HCT116 (cell line): ENCODE measurements at regions not wholly inside any gene's neighbourhood (a gene's known extent, or its start where the extent isn't known, plus 50 kb on each side); places are given as distances from the start of the nearest gene placed in this dataset.

Source experiments
- ATAC-seq: fragments of 200-7000 bp; cut with Tn5 transposase; 2 replicates; pipeline ENCODE4 v1.9.1; 2020; ENCODE audit warnings: mild to moderate bottlenecking, moderate library complexity
- BruUV-seq: library from RNA; stranded (reverse); fragments of 400-500 nt; replicated peaks from 2 replicates; lab custom pipeline; 2021; lab: Mats Ljungman, UMichigan
- CTCF ChIA-PET: fragments of 300-600 bp; sonication (Branson Sonifier 250); formaldehyde crosslinking; loops from one replicate; lab custom pipeline; 2021; ENCODE audit warnings: antibody characterized with exemption; lab: Charles Lee
- POLR2A ChIA-PET: fragments of 300-600, 350-600 bp; sonication (Branson Sonifier 250); formaldehyde crosslinking; loops from one replicate; lab custom pipeline; 2021; ENCODE audit warnings: antibody characterized with exemption; lab: Charles Lee
- RAD21 ChIA-PET, 2 experiments: fragments of 300-600 bp; sonication (Branson Sonifier 250); formaldehyde crosslinking; loops; one replicate each; lab custom pipeline; 2023; ENCODE audit warnings: low total read pairs in 2 of 2; ENCODE audit not compliant: uncharacterized antibody in 2 of 2, unreplicated experiment in 2 of 2, low non-redundant PET in 1 of 2; lab: Charles Lee
- DNase-seq: peaks from one replicate; pipeline ENCODE4 v3.0.0-alpha.2; 2010; ENCODE audit warnings: low read depth, low spot score
- H2AFZ ChIP-seq: fragments of 200-600 bp; shearing (Covaris generic), sonication (generic); 2 replicates; pipeline ENCODE4 v1.6.1; 2017; ENCODE audit warnings: low read depth, mixed run types, mixed read lengths, antibody characterized with exemption, low read length; ENCODE audit not compliant: poor library complexity, severe bottlenecking
- H3K27ac ChIP-seq: 2 replicates; pipeline ENCODE4 v1.5.1; 2012; ENCODE audit warnings: low read depth, low read length
- H3K27me3 ChIP-seq: fragments of 200-600 bp; sonication (generic); 2 replicates; pipeline ENCODE4 v1.6.1; 2016; ENCODE audit warnings: mixed run types, low read length, mixed read lengths; ENCODE audit not compliant: insufficient read depth
- H3K36me3 ChIP-seq, 2 experiments: fragments of 200-500 bp in 1 of 2; fragments of 200-600 bp in 1 of 2; sonication (Bioruptor generic) in 1 of 2; sonication (generic) in 1 of 2; 2 replicates each; pipeline versions ENCODE4 v1.5.1 to v1.6.1; 2014 to 2016; ENCODE audit warnings: low read length in 2 of 2, inconsistent platforms in 1 of 2, mixed read lengths in 1 of 2, mixed run types in 1 of 2; ENCODE audit not compliant: insufficient read depth in 2 of 2, control insufficient read depth in 1 of 2
- H3K4me1 ChIP-seq, 2 experiments: fragments of 200-600 bp in 1 of 2; sonication (generic) in 1 of 2; 2 replicates each; pipeline versions ENCODE4 v1.5.1 to v1.6.1; 2012 to 2017; ENCODE audit warnings: low read length in 2 of 2, inconsistent platforms in 1 of 2, mild to moderate bottlenecking in 1 of 2, mixed read lengths in 1 of 2, mixed run types in 1 of 2, moderate library complexity in 1 of 2; ENCODE audit not compliant: insufficient read depth in 2 of 2, control insufficient read depth in 1 of 2
- H3K4me2 ChIP-seq: fragments of 200-600 bp; sonication (generic); 2 replicates; pipeline ENCODE4 v1.6.1; 2017; ENCODE audit warnings: mixed run types, low read length, mixed read lengths
- H3K4me3 ChIP-seq, 2 experiments: fragments of 200-600 bp in 1 of 2; sonication (generic) in 1 of 2; replicated peaks in 1 of 2; 2 replicates each; pipeline ENCODE4 v1.5.1; 2011 to 2016; ENCODE audit warnings: low read length in 2 of 2, control low read depth in 1 of 2, low read depth in 1 of 2, mild to moderate bottlenecking in 1 of 2, mixed read lengths in 1 of 2, mixed run types in 1 of 2
- H3K79me2 ChIP-seq: fragments of 200-600 bp; sonication (generic); 2 replicates; pipeline ENCODE4 v1.6.1; 2017; ENCODE audit warnings: mild to moderate bottlenecking, mixed run types, low read length, moderate library complexity, mixed read lengths; ENCODE audit not compliant: insufficient read depth
- H3K9ac ChIP-seq: fragments of 200-600 bp; sonication (generic); 2 replicates; pipeline ENCODE4 v1.6.1; 2016; ENCODE audit warnings: low read length, mixed read lengths
- H3K9me2 ChIP-seq: fragments of 200-600 bp; sonication (generic), shearing (Covaris generic); 2 replicates; pipeline ENCODE4 v1.6.1; 2017; ENCODE audit warnings: mixed run types, mild to moderate bottlenecking, moderate library complexity; ENCODE audit not compliant: insufficient read depth
- H3K9me3 ChIP-seq, 2 experiments: fragments of 200-500 bp in 1 of 2; fragments of 200-600 bp in 1 of 2; sonication (Bioruptor generic) in 1 of 2; sonication (generic) in 1 of 2; 2 replicates each; pipeline ENCODE4 v1.6.1; 2014 to 2017; ENCODE audit warnings: low read length in 2 of 2, mixed read lengths in 2 of 2, inconsistent platforms in 1 of 2, low read depth in 1 of 2, mild to moderate bottlenecking in 1 of 2, mixed run types in 1 of 2, moderate library complexity in 1 of 2; ENCODE audit not compliant: control insufficient read depth in 1 of 2, insufficient read depth in 1 of 2
- H4K20me1 ChIP-seq: fragments of 200-600 bp; sonication (generic), shearing (Covaris generic); 2 replicates; pipeline ENCODE4 v1.6.1; 2017; ENCODE audit warnings: mixed run types, mild to moderate bottlenecking, moderate library complexity; ENCODE audit not compliant: insufficient read depth
- CBX3 ChIP-seq: IDR thresholded peaks from 2 replicates; pipeline ENCODE4 v1.6.1; 2012; ENCODE audit warnings: low read depth
- CEBPB ChIP-seq: IDR thresholded peaks from 2 replicates; pipeline ENCODE4 v1.6.1; 2012; ENCODE audit warnings: low read depth
- EGR1 ChIP-seq: IDR thresholded peaks from 2 replicates; pipeline ENCODE4 v1.6.1; 2012; ENCODE audit warnings: low read depth
- ELF1 ChIP-seq: IDR thresholded peaks from 2 replicates; pipeline ENCODE4 v1.6.1; 2012; ENCODE audit warnings: low read depth, borderline replicate concordance
- FOSL1 ChIP-seq: IDR thresholded peaks from 2 replicates; pipeline ENCODE4 v1.6.1; 2012; ENCODE audit warnings: low read depth
- POLR2AphosphoS5 ChIP-seq: IDR thresholded peaks from 2 replicates; pipeline ENCODE4 v1.6.1; 2011; ENCODE audit warnings: mild to moderate bottlenecking, low read depth, low read length, moderate library complexity
- RAD21 ChIP-seq: IDR thresholded peaks from 2 replicates; pipeline ENCODE4 v1.6.1; 2012; ENCODE audit warnings: low read depth, mild to moderate bottlenecking
- SIN3A ChIP-seq: IDR thresholded peaks from 2 replicates; pipeline ENCODE4 v1.6.1; 2012; ENCODE audit warnings: low read depth
- SP1 ChIP-seq: IDR thresholded peaks from 2 replicates; pipeline ENCODE4 v1.6.1; 2012; ENCODE audit warnings: low read depth
- SRF ChIP-seq: IDR thresholded peaks from 2 replicates; pipeline ENCODE4 v1.6.1; 2012; ENCODE audit warnings: low read depth
- TCF7L2 ChIP-seq: IDR thresholded peaks from 2 replicates; pipeline ENCODE4 v1.7.0; 2011; ENCODE audit warnings: borderline replicate concordance, inconsistent platforms; ENCODE audit not compliant: insufficient read depth, insufficient read length; ENCODE audit errors: extremely low read depth
- YY1 ChIP-seq: IDR thresholded peaks from 2 replicates; pipeline ENCODE4 v1.6.1; 2011; ENCODE audit warnings: low read length, low read depth, moderate library complexity, mild to moderate bottlenecking; ENCODE audit not compliant: insufficient replicate concordance; ENCODE audit errors: extremely low read depth
- intact Hi-C: fragments of 100-400 bp; cut with micrococcal nuclease; formaldehyde crosslinking; loops from 2 replicates; pipeline ENCODE4 v1.10.0; 2022
- TF ChIP-seq, protein P1 (sequence below): IDR thresholded peaks from 2 replicates; pipeline ENCODE4 v1.6.1; 2012
- TF ChIP-seq, protein P2 (sequence below): IDR thresholded peaks from 2 replicates; pipeline ENCODE4 v1.6.1; 2011; ENCODE audit warnings: mild to moderate bottlenecking, low read length, moderate library complexity; ENCODE audit not compliant: insufficient replicate concordance; ENCODE audit errors: extremely low read depth
- TF ChIP-seq, protein P3 (sequence below): IDR thresholded peaks from 2 replicates; pipeline ENCODE4 v1.6.1; 2012; ENCODE audit warnings: low read depth
- TF ChIP-seq, protein P4 (sequence below): IDR thresholded peaks from 2 replicates; pipeline ENCODE4 v1.6.1; 2012

DNA sequence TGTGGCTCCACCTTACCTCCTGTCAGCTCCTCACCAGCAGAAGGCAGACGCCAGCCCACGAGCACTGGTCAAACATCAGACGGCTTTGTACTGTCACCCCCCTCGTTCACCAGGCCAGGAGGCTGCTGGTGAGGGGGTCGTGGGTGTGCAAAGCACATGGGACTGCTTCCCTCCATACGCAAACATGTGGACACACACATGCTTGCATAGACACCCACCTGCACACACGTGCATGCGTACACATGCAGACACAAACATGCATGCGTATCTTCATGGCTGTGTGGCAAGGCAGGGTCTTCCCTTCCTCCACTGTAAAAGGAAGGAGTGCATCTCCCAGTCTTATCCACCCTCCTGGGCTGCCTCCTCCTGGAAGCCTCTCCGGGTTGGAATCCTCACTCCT lies 178.5 kb downstream of the OLFM1 start:
- Histone ChIP-seq H3K27ac (no peak overlapping the region), H3K9me3 (no peaks in the 10 kb centered on the region), H3K27me3 (peaks cover 8% of the 10 kb centered on the region), H4K20me1 (no peaks in the 10 kb centered on the region), H3K4me1 (peaks cover 5 to 16% of the 10 kb centered on the region in 2 experiments; a peak in 3 of 4 replicates), H3K9me2 (no peaks in the 10 kb centered on the region), H3K36me3 (no peaks in the 10 kb centered on the region), H3K9ac (no peak overlapping the region), H3K79me2 (no peaks in the 10 kb centered on the region), H3K4me3 (no peak overlapping the region), H3K4me2 (no peak overlapping the region), H2AFZ (no peak overlapping the region)
- DNase-seq = no peak
- ChIA-PET RAD21 (no interaction called here), POLR2A (no interaction called here), CTCF (no interaction called here)
- no peak for ATAC-seq
- no TSS peak for BruUV-seq
- TF ChIP-seq, protein P1, sequence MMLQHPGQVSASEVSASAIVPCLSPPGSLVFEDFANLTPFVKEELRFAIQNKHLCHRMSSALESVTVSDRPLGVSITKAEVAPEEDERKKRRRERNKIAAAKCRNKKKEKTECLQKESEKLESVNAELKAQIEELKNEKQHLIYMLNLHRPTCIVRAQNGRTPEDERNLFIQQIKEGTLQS = no peak
- TF ChIP-seq ELF1 = no peak
- no peak for TF ChIP-seq POLR2AphosphoS5
- intact Hi-C loops = no loop called here

DNA sequence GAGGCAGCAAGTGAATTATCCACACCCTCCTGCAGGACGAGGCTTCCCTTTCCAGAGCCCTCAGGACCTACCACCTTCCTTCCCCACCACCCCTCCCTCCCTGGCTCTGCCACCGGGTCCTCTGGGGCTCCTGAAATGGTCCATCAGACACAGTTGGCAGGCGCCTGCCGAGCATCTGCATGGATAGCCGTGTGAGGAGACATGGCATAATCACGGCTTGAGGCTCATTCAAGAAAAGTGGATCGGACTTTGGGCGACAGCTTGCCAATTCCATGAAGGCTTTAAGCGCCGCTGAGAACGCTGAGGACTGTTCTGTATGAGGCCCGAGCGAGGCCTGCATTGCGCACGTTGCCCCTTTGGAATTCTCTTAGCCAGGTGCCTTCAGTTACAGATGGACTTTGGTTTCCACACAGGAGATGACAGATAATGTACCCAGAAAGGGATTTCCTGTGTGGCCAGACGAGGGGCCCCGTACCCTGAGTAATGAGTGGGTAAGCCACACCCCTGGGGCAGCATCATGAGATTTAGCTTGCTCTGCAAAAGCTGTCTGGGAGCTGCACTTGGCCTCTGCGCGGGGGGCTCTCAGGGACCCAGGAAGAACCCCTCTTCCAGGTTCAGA lies 179.8 kb downstream of the OLFM1 start:
- no peak overlapping the region for H3K9ac ChIP-seq
- H4K20me1 ChIP-seq = no peaks in the 10 kb centered on the region
- POLR2A ChIA-PET = no interaction called here
- RAD21 ChIA-PET = no interaction called here
- H3K4me2 ChIP-seq = no peak overlapping the region
- DNase-seq = no peak
- no peak overlapping the region for H3K27ac ChIP-seq
- peaks cover 5 to 11% of the 10 kb centered on the region in 2 experiments; a peak in 3 of 4 replicates for H3K4me1 ChIP-seq
- intact Hi-C loops = no loop called here
- H3K4me3 ChIP-seq = no peak overlapping the region
- no TSS peak for BruUV-seq
- no peaks in the 10 kb centered on the region for H3K79me2 ChIP-seq
- no peaks in the 10 kb centered on the region for H3K9me2 ChIP-seq
- peaks cover 13% of the 10 kb centered on the region; the same call in 1 of the 2 replicates for H3K27me3 ChIP-seq
- no peak for ATAC-seq
- H3K9me3 ChIP-seq = no peaks in the 10 kb centered on the region
- H2AFZ ChIP-seq = no peak overlapping the region
- no peaks in the 10 kb centered on the region for H3K36me3 ChIP-seq
- TF ChIP-seq CEBPB (no peak), YY1 (no peak), ELF1 (no peak), TCF7L2 (no peak), RAD21 (no peak), FOSL1 (no peak), SIN3A (no peak), EGR1 (no peak), CBX3 (no peak), SRF (no peak), SP1 (no peak)
- TF ChIP-seq, protein P2, sequence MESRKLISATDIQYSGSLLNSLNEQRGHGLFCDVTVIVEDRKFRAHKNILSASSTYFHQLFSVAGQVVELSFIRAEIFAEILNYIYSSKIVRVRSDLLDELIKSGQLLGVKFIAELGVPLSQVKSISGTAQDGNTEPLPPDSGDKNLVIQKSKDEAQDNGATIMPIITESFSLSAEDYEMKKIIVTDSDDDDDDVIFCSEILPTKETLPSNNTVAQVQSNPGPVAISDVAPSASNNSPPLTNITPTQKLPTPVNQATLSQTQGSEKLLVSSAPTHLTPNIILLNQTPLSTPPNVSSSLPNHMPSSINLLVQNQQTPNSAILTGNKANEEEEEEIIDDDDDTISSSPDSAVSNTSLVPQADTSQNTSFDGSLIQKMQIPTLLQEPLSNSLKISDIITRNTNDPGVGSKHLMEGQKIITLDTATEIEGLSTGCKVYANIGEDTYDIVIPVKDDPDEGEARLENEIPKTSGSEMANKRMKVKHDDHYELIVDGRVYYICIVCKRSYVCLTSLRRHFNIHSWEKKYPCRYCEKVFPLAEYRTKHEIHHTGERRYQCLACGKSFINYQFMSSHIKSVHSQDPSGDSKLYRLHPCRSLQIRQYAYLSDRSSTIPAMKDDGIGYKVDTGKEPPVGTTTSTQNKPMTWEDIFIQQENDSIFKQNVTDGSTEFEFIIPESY = no peak
- TF ChIP-seq, protein P3, sequence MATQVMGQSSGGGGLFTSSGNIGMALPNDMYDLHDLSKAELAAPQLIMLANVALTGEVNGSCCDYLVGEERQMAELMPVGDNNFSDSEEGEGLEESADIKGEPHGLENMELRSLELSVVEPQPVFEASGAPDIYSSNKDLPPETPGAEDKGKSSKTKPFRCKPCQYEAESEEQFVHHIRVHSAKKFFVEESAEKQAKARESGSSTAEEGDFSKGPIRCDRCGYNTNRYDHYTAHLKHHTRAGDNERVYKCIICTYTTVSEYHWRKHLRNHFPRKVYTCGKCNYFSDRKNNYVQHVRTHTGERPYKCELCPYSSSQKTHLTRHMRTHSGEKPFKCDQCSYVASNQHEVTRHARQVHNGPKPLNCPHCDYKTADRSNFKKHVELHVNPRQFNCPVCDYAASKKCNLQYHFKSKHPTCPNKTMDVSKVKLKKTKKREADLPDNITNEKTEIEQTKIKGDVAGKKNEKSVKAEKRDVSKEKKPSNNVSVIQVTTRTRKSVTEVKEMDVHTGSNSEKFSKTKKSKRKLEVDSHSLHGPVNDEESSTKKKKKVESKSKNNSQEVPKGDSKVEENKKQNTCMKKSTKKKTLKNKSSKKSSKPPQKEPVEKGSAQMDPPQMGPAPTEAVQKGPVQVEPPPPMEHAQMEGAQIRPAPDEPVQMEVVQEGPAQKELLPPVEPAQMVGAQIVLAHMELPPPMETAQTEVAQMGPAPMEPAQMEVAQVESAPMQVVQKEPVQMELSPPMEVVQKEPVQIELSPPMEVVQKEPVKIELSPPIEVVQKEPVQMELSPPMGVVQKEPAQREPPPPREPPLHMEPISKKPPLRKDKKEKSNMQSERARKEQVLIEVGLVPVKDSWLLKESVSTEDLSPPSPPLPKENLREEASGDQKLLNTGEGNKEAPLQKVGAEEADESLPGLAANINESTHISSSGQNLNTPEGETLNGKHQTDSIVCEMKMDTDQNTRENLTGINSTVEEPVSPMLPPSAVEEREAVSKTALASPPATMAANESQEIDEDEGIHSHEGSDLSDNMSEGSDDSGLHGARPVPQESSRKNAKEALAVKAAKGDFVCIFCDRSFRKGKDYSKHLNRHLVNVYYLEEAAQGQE = no peak
- TF ChIP-seq, protein P4, sequence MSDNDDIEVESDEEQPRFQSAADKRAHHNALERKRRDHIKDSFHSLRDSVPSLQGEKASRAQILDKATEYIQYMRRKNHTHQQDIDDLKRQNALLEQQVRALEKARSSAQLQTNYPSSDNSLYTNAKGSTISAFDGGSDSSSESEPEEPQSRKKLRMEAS = no peak
- TF ChIP-seq, all 23 proteins: peak for 0
- CTCF ChIA-PET = no interaction called here
